GM12878 (cell line): ENCODE measurements at regions not wholly inside any gene's neighbourhood (a gene's known extent, or its start where the extent isn't known, plus 50 kb on each side); places are given as distances from the start of the nearest gene placed in this dataset.
"Not testable (repeated sequence)": the region's sequence is repeated elsewhere in the genome, so short reads cannot be mapped to it uniquely, and the experiment has no call there.

Source experiments
- ATAC-seq: fragments of 200-7000 bp; cut with Tn5 transposase; 3 replicates; pipeline ENCODE4 v1.9.1; 2020; ENCODE audit warnings: mild to moderate bottlenecking, moderate library complexity
- BruUV-seq: library from RNA; stranded (reverse); fragments of 400-500 nt; replicated peaks from 2 replicates; lab custom pipeline; 2021; lab: Mats Ljungman, UMichigan
- CTCF ChIA-PET: fragments of 300-600 bp; sonication (Branson Sonifier 250); formaldehyde crosslinking; extraction: SDS; loops from one replicate; lab custom pipeline; 2021; ENCODE audit warnings: inconsistent platforms; lab: Yijun Ruan, JAX
- POLR2A ChIA-PET: fragments of 350-600 bp; formaldehyde crosslinking; extraction: SDS; loops from one replicate; lab custom pipeline; 2021; ENCODE audit warnings: inconsistent platforms; lab: Charles Lee
- RAD21 ChIA-PET: fragments of 300-600 bp; sonication (Branson Sonifier 250); formaldehyde crosslinking; loops from one replicate; lab custom pipeline; 2023; ENCODE audit warnings: antibody characterized with exemption; ENCODE audit not compliant: unreplicated experiment; lab: Charles Lee
- SMC1A ChIA-PET: fragments of 300-600 bp; sonication (Branson Sonifier 250); formaldehyde crosslinking; loops from one replicate; lab custom pipeline; 2023; ENCODE audit not compliant: unreplicated experiment, uncharacterized antibody; lab: Charles Lee
- DNase-seq: peaks from one replicate; pipeline ENCODE4 v3.0.0-alpha.2; 2011; ENCODE audit warnings: low read depth, low spot score
- FAIRE-seq: peaks from 3 replicates; lab custom pipeline; 2011; peaks lifted over from hg19 to GRCh38; lab: Jason Lieb, UNC
- H2AFZ ChIP-seq: 2 replicates; pipeline ENCODE4 v1.6.0; 2011; ENCODE audit warnings: low read depth, low read length, control low read depth; ENCODE audit not compliant: control insufficient read depth
- H3K27ac ChIP-seq: 2 replicates; pipeline ENCODE4 v1.5.1; 2011; ENCODE audit warnings: control low read depth; ENCODE audit not compliant: control insufficient read depth, insufficient read depth
- H3K27me3 ChIP-seq, 2 experiments: replicated peaks in 1 of 2; 2 replicates each; pipeline versions ENCODE4 v1.6.0 to v1.6.1; 2011; ENCODE audit warnings: low read length in 1 of 2; ENCODE audit not compliant: control insufficient read depth in 2 of 2, insufficient read depth in 2 of 2
- H3K36me3 ChIP-seq, 2 experiments: 2 replicates each; pipeline ENCODE4 v1.5.1; 2011; ENCODE audit warnings: low read length in 1 of 2; ENCODE audit not compliant: control insufficient read depth in 2 of 2, insufficient read depth in 2 of 2
- H3K4me1 ChIP-seq: 2 replicates; pipeline ENCODE4 v1.6.1; 2011; ENCODE audit warnings: mild to moderate bottlenecking, low read length, moderate library complexity, mixed read lengths; ENCODE audit not compliant: control insufficient read depth, insufficient read depth
- H3K4me2 ChIP-seq: 2 replicates; pipeline ENCODE4 v1.6.0; 2011; ENCODE audit warnings: control low read depth; ENCODE audit not compliant: control insufficient read depth, insufficient read depth
- H3K4me3 ChIP-seq: fragments of 200-600 bp; sonication (generic); 2 replicates; pipeline ENCODE4 v1.5.1; 2016
- H3K79me2 ChIP-seq: 2 replicates; pipeline ENCODE4 v1.6.0; 2011; ENCODE audit warnings: low read length; ENCODE audit not compliant: control insufficient read depth, insufficient read depth
- H3K9ac ChIP-seq: 2 replicates; pipeline ENCODE4 v1.8.0; 2011; ENCODE audit warnings: low read length, control low read depth, mixed read lengths; ENCODE audit not compliant: control insufficient read depth, insufficient read depth
- H3K9me3 ChIP-seq: replicated peaks from 3 replicates; pipeline ENCODE4 v1.5.1; 2011; ENCODE audit warnings: mild to moderate bottlenecking, low read length; ENCODE audit not compliant: control insufficient read depth, insufficient read depth
- H4K20me1 ChIP-seq: 2 replicates; pipeline ENCODE4 v1.6.0; 2011; ENCODE audit not compliant: control insufficient read depth, insufficient read depth
- BHLHE40 ChIP-seq, 2 experiments: fragments of 450-650 bp in 1 of 2; IDR thresholded peaks; 2 replicates each; pipeline ENCODE4 v1.6.1; 2011 to 2017; ENCODE audit warnings: low read depth in 2 of 2, borderline replicate concordance in 1 of 2, improper control_type of control experiment in 1 of 2, low read length in 1 of 2, mild to moderate bottlenecking in 1 of 2
- GABPA ChIP-seq: IDR thresholded peaks from 2 replicates; pipeline ENCODE4 v1.6.1; 2014; ENCODE audit warnings: antibody characterized with exemption, low read depth, mild to moderate bottlenecking, inconsistent platforms
- POLR2A ChIP-seq: IDR thresholded peaks from 2 replicates; pipeline ENCODE4 v1.6.1; 2011; ENCODE audit warnings: low read depth, mild to moderate bottlenecking, low read length
- RFX5 ChIP-seq: IDR thresholded peaks from 2 replicates; pipeline ENCODE4 v1.6.1; 2011; ENCODE audit warnings: low read depth, low read length, improper control_type of control experiment
- SIX5 ChIP-seq: IDR thresholded peaks from 2 replicates; pipeline ENCODE4 v1.6.1; 2011; ENCODE audit warnings: mild to moderate bottlenecking, low read depth, low read length, moderate library complexity; ENCODE audit not compliant: severe bottlenecking
- WGBS: methylation state at CpG from one replicate; pipeline ENCODE4 v1.1.6; 2016; ENCODE audit warnings: low lambda C conversion rate; ENCODE audit not compliant: insufficient replicate concordance, insufficient coverage; ENCODE audit errors: missing lambda C conversion rate; 5-methylcytosine and 5-hydroxymethylcytosine counted together
- in situ Hi-C: fragments of 300-500 bp; cut with MboI; formaldehyde crosslinking; loops from 9 replicates; pipeline ENCODE4 v1.14.3; 2018; ENCODE audit warnings: mixed read lengths
- intact Hi-C: fragments of 100-400 bp; cut with micrococcal nuclease; formaldehyde crosslinking; loops from one replicate; pipeline ENCODE4 v1.14.2; 2022; ENCODE audit not compliant: unreplicated experiment

- Histone ChIP-seq H3K9me3 (peaks cover 1% of the 10 kb centered on the region; the same call in 2 of the 3 replicates), H4K20me1 (no peaks in the 10 kb centered on the region), H3K9ac (no peak overlapping the region), H3K27me3 (no peaks in the 10 kb centered on the region; a peak in 2 of 4 replicates), H3K4me3 (no peak overlapping the region), H2AFZ (no peak overlapping the region), H3K36me3 (no peaks in the 10 kb centered on the region), H3K27ac (no peak overlapping the region), H3K4me2 (no peak overlapping the region), H3K4me1 (no peaks in the 10 kb centered on the region), H3K79me2 (no peaks in the 10 kb centered on the region)
- ChIA-PET CTCF (interaction anchor here (2.1 kb wide), 1 partner anchor 68 kb away, joined by 6 read pairs; no protein-coding TSS in a partner anchor), SMC1A (interaction anchor here (1.6 kb wide), 1 partner anchor 22 kb away, joined by 5 read pairs; no protein-coding TSS in a partner anchor), RAD21 (no interaction called here), POLR2A (no interaction called here)
- ATAC-seq: no peak
- whole genome bisulfite sequencing: 49% methylated on average over 4 of the region's 4 CpGs
- no TSS peak for BruUV-seq
- no peak for DNase-seq
- TF ChIP-seq GABPA: no peak
- no peak for TF ChIP-seq BHLHE40 (IDR thresholded peaks at IDR 0.05; ENCODE audit: borderline replicate concordance in 1 of 2, low read depth in 2 of 2, low read length in 1 of 2)
- TF ChIP-seq RFX5: no peak
- no peak for TF ChIP-seq POLR2A
- TF ChIP-seq SIX5: no peak
- FAIRE-seq: no peak
- in situ Hi-C loops (no loop called here), intact Hi-C loops (no loop called here)
These were observed 73.4 kb upstream of the TMEM252 start for GRCh38 chr9:68614121-68614520.

GRCh38 chr9:68617011-68617410 lies 76.3 kb upstream of the TMEM252 start:
- DNase-seq, H2AFZ ChIP-seq, H3K4me2 ChIP-seq, ATAC-seq, POLR2A ChIA-PET, SMC1A ChIA-PET, H3K79me2 ChIP-seq, H3K9ac ChIP-seq, BruUV-seq, FAIRE-seq, H3K27me3 ChIP-seq, H3K4me1 ChIP-seq, H3K4me3 ChIP-seq, H4K20me1 ChIP-seq, in situ Hi-C loops, intact Hi-C loops, H3K27ac ChIP-seq, CTCF ChIA-PET, RAD21 ChIA-PET, H3K9me3 ChIP-seq, H3K36me3 ChIP-seq: not testable (repeated sequence)
- WGBS: 80% methylated on average over 30 of the region's 32 CpGs
